COLO668 (cell line): ENCODE measurements at regions not wholly inside any gene's neighbourhood (a gene's known extent, or its start where the extent isn't known, plus 50 kb on each side); places are given as distances from the start of the nearest gene placed in this dataset.

Experiments used
- DNase-seq: peaks from one replicate; lab custom pipeline; 2025; ENCODE audit not compliant: unreplicated experiment; lab: John Stamatoyannopoulos, UW

GRCh38 chr6:74956559-74957428 lies 249.1 kb downstream of the COL12A1 start:
- DNase-seq: no peak

GRCh38 chr6:74953708-74954107 lies 252.1 kb downstream of the COL12A1 start:
- no peak for DNase-seq

GRCh38 chr6:74946961-74947360 lies 258.9 kb downstream of the COL12A1 start:
- no peak for DNase-seq

GRCh38 chr6:74942130-74942529 lies 263.7 kb downstream of the COL12A1 start:
- no peak for DNase-seq

- DNase-seq: no peak
Observed at GRCh38 chr6:74941424-74941823, 264.4 kb downstream of the COL12A1 start.

GRCh38 chr6:74939721-74940620 lies 265.9 kb downstream of the COL12A1 start:
- DNase-seq: no peak

GRCh38 chr6:74939151-74939708 lies 266.6 kb downstream of the COL12A1 start:
- no peak for DNase-seq

GRCh38 chr6:74937936-74938335 lies 267.9 kb downstream of the COL12A1 start:
- no peak for DNase-seq

GRCh38 chr6:74936886-74937285 lies 269.0 kb downstream of the COL12A1 start:
- DNase-seq: no peak

GRCh38 chr6:74932232-74932888 lies 273.5 kb downstream of the COL12A1 start:
- DNase-seq: no peak

- DNase-seq: no peak
Observed at GRCh38 chr6:74931558-74931957, 274.3 kb downstream of the COL12A1 start.

- no peak for DNase-seq
Observed at GRCh38 chr6:74928203-74928602, 277.6 kb downstream of the COL12A1 start.

GRCh38 chr6:74927299-74927698 lies 278.6 kb downstream of the COL12A1 start:
- no peak for DNase-seq

- DNase-seq: no peak
Observed at GRCh38 chr6:74925683-74926082, 280.2 kb downstream of the COL12A1 start.

- DNase-seq: no peak
Observed at GRCh38 chr6:74914888-74915287, 291.0 kb downstream of the COL12A1 start.

- no peak for DNase-seq
Observed at GRCh38 chr6:74912234-74912633, 293.6 kb downstream of the COL12A1 start.

GRCh38 chr6:74902846-74903245 lies 303.0 kb downstream of the COL12A1 start:
- no peak for DNase-seq

GRCh38 chr6:74902089-74902488 lies 303.8 kb downstream of the COL12A1 start:
- DNase-seq: no peak

GRCh38 chr6:74901576-74901975 lies 304.3 kb downstream of the COL12A1 start:
- DNase-seq: no peak

- DNase-seq: no peak
Observed at GRCh38 chr6:74899416-74899815, 306.4 kb downstream of the COL12A1 start.

- DNase-seq: no peak
Observed at GRCh38 chr6:74892091-74892490, 313.8 kb downstream of the COL12A1 start.
